PC-9 (cell line): ENCODE measurements at regions not wholly inside any gene's neighbourhood (a gene's known extent, or its start where the extent isn't known, plus 50 kb on each side); places are given as distances from the start of the nearest gene placed in this dataset.

Experiments used
- BruUV-seq: library from RNA; stranded (reverse); fragments of 400-500 nt; replicated peaks from 2 replicates; lab custom pipeline; 2021; lab: Mats Ljungman, UMichigan
- CTCF ChIA-PET: fragments of 300-600 bp; sonication (Branson Sonifier 250); formaldehyde crosslinking; loops from one replicate; lab custom pipeline; 2022; ENCODE audit warnings: antibody characterized with exemption; lab: Charles Lee
- POLR2A ChIA-PET: fragments of 300-600 bp; sonication (Branson Sonifier 250); formaldehyde crosslinking; loops from one replicate; lab custom pipeline; 2022; ENCODE audit warnings: antibody characterized with exemption; ENCODE audit not compliant: unreplicated experiment; lab: Charles Lee
- DNase-seq, 2 experiments: peaks; one replicate each; pipeline versions ENCODE4 v3.0.0 to v3.0.0-alpha.2; 2015 to 2022; ENCODE audit warnings: mixed read lengths in 1 of 2
- H2AFZ ChIP-seq: fragments of 200-600 bp; sonication (generic); 2 replicates; pipeline ENCODE4 v1.8.1; 2017; ENCODE audit warnings: antibody characterized with exemption
- H3F3A ChIP-seq: fragments of 200-600 bp; sonication (generic); 2 replicates; pipeline ENCODE4 v1.8.1; 2017; ENCODE audit warnings: antibody characterized with exemption, mild to moderate bottlenecking, low read depth; ENCODE audit not compliant: insufficient read depth
- H3K27ac ChIP-seq: fragments of 200-600 bp; sonication (generic); 2 replicates; pipeline ENCODE4 v1.6.1; 2016; ENCODE audit warnings: mixed run types
- H3K27me3 ChIP-seq: fragments of 200-600 bp; sonication (generic); 2 replicates; pipeline ENCODE4 v1.6.1; 2016; ENCODE audit warnings: low read depth, mixed run types; ENCODE audit not compliant: insufficient read depth
- H3K36me3 ChIP-seq: fragments of 200-600 bp; sonication (generic); 2 replicates; pipeline ENCODE4 v1.6.1; 2016; ENCODE audit warnings: low read depth, mixed run types
- H3K4me1 ChIP-seq: fragments of 200-600 bp; sonication (generic); replicated peaks from 2 replicates; pipeline ENCODE4 v1.6.1; 2016; ENCODE audit warnings: mixed run types; ENCODE audit not compliant: insufficient read depth
- H3K4me2 ChIP-seq: fragments of 200-600 bp; sonication (generic); 2 replicates; pipeline ENCODE4 v1.6.1; 2017; ENCODE audit warnings: mixed run types
- H3K4me3 ChIP-seq: fragments of 200-600 bp; sonication (generic); 2 replicates; pipeline ENCODE4 v1.6.1; 2016; ENCODE audit warnings: mixed run types
- H3K79me2 ChIP-seq: fragments of 200-600 bp; sonication (generic); 2 replicates; pipeline ENCODE4 v1.6.1; 2017; ENCODE audit warnings: low read depth, mixed run types
- H3K9me2 ChIP-seq: fragments of 200-600 bp; sonication (generic); 2 replicates; pipeline ENCODE4 v1.8.1; 2017; ENCODE audit warnings: mild to moderate bottlenecking; ENCODE audit not compliant: insufficient read depth
- H3K9me3 ChIP-seq: fragments of 200-600 bp; sonication (generic); 2 replicates; pipeline ENCODE4 v1.8.1; 2016; ENCODE audit warnings: low read depth; ENCODE audit not compliant: insufficient read depth
- H4K20me1 ChIP-seq: fragments of 200-600 bp; sonication (generic); 2 replicates; pipeline ENCODE4 v1.8.1; 2017; ENCODE audit not compliant: insufficient read depth
- EZH2 ChIP-seq: fragments of 200-600 bp; sonication (generic); IDR thresholded peaks from 2 replicates; pipeline ENCODE4 v1.8.0; 2017; ENCODE audit warnings: antibody characterized with exemption, low read depth
- intact Hi-C: fragments of 100-400 bp; cut with micrococcal nuclease; formaldehyde crosslinking; loops from one replicate; pipeline ENCODE4 v1.10.0; 2022; ENCODE audit not compliant: unreplicated experiment
- TF ChIP-seq, protein P1 (sequence below): fragments of 200-600 bp; sonication (generic); conservative IDR thresholded peaks from 2 replicates; pipeline ENCODE4 v1.6.1; 2017; ENCODE audit warnings: mixed run types, antibody characterized with exemption, mild to moderate bottlenecking, moderate library complexity

- Histone ChIP-seq H4K20me1 (no peaks in the 10 kb centered on the region), H3K4me1 (no peaks in the 10 kb centered on the region), H3K79me2 (no peaks in the 10 kb centered on the region), H3F3A (no peaks in the 10 kb centered on the region), H3K9me3 (no peaks in the 10 kb centered on the region), H3K4me3 (no peak overlapping the region), H2AFZ (no peak overlapping the region), H3K9me2 (no peaks in the 10 kb centered on the region), H3K4me2 (no peak overlapping the region), H3K27me3 (peaks cover 24% of the 10 kb centered on the region; the same call in 1 of the 2 replicates), H3K36me3 (no peaks in the 10 kb centered on the region), H3K27ac (no peak overlapping the region)
- ChIA-PET POLR2A (no interaction called here), CTCF (no interaction called here)
- TF ChIP-seq EZH2, result no peak
- TF ChIP-seq, protein P1, sequence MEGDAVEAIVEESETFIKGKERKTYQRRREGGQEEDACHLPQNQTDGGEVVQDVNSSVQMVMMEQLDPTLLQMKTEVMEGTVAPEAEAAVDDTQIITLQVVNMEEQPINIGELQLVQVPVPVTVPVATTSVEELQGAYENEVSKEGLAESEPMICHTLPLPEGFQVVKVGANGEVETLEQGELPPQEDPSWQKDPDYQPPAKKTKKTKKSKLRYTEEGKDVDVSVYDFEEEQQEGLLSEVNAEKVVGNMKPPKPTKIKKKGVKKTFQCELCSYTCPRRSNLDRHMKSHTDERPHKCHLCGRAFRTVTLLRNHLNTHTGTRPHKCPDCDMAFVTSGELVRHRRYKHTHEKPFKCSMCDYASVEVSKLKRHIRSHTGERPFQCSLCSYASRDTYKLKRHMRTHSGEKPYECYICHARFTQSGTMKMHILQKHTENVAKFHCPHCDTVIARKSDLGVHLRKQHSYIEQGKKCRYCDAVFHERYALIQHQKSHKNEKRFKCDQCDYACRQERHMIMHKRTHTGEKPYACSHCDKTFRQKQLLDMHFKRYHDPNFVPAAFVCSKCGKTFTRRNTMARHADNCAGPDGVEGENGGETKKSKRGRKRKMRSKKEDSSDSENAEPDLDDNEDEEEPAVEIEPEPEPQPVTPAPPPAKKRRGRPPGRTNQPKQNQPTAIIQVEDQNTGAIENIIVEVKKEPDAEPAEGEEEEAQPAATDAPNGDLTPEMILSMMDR, result no peak
- intact Hi-C loops, result no loop called here
- BruUV-seq, result no TSS peak
- DNase-seq, result no peak
These were observed 306.2 kb upstream of the SFSWAP start for GRCh38 chr12:131404705-131405104.

- no peaks in the 10 kb centered on the region for H3K4me1 ChIP-seq
- no peaks in the 10 kb centered on the region for H3K9me2 ChIP-seq
- BruUV-seq, result no TSS peak
These were observed 303.5 kb upstream of the SFSWAP start for GRCh38 chr12:131407221-131408035.

DNA sequence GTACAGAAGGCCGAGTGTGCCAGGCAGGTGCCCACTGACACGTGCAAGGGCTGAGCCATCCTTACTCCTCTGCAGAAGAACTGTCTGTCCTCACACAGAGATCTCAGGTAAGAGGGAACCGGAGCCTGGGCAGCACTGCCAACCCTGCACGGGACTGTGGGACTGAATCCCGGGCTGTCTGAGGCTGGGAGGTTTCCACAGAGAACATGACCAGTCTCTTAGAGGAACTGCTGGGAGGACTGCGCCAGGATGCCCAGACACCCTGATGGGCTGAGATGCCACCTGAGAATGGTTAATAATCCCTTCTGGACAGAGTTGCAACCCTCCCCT, 302.9 kb upstream of the SFSWAP start:
- H3K27me3 ChIP-seq, result peaks cover 34% of the 10 kb centered on the region
- no peaks in the 10 kb centered on the region for H3K4me1 ChIP-seq
- H3K9me2 ChIP-seq, result no peaks in the 10 kb centered on the region
- no peak overlapping the region for H3K27ac ChIP-seq
- H4K20me1 ChIP-seq, result no peaks in the 10 kb centered on the region
- no peaks in the 10 kb centered on the region for H3K36me3 ChIP-seq
- CTCF ChIA-PET, result no interaction called here
- no TSS peak for BruUV-seq
- no peak for DNase-seq
- H3F3A ChIP-seq, result no peaks in the 10 kb centered on the region
- H3K4me3 ChIP-seq, result no peak overlapping the region
- H3K4me2 ChIP-seq, result no peak overlapping the region
- intact Hi-C loops, result no loop called here
- no peaks in the 10 kb centered on the region for H3K9me3 ChIP-seq
- H3K79me2 ChIP-seq, result no peaks in the 10 kb centered on the region
- POLR2A ChIA-PET, result no interaction called here
- no peak for TF ChIP-seq EZH2
- TF ChIP-seq, protein P1, result no peak
- H2AFZ ChIP-seq, result no peak overlapping the region

More at GRCh38 chr12:131407221-131408035, 303.5 kb upstream of the SFSWAP start:
- DNase-seq, result no peak
- Histone ChIP-seq H3K27ac (no peak overlapping the region), H3K4me3 (no peak overlapping the region), H2AFZ (no peak overlapping the region), H3K27me3 (peaks cover 32% of the 10 kb centered on the region), H3K79me2 (no peaks in the 10 kb centered on the region), H3F3A (no peaks in the 10 kb centered on the region), H3K4me2 (no peak overlapping the region), H3K9me3 (no peaks in the 10 kb centered on the region), H3K36me3 (no peaks in the 10 kb centered on the region), H4K20me1 (no peaks in the 10 kb centered on the region)
- TF ChIP-seq EZH2, result no peak
- TF ChIP-seq, protein P1, result no peak
- CTCF ChIA-PET, result no interaction called here
- POLR2A ChIA-PET, result no interaction called here
- intact Hi-C loops, result no loop called here
